HepG2 (cell line): ENCODE measurements at regions not wholly inside any gene's neighbourhood (a gene's known extent, or its start where the extent isn't known, plus 50 kb on each side); places are given as distances from the start of the nearest gene placed in this dataset.

ENCODE experiments used
- ATAC-seq: fragments of 200-7000 bp; cut with Tn5 transposase; 3 replicates; pipeline ENCODE4 v1.9.1; 2020; ENCODE audit warnings: mild to moderate bottlenecking, moderate library complexity
- BruUV-seq: library from RNA; stranded (reverse); fragments of 400-500 nt; replicated peaks from 2 replicates; lab custom pipeline; 2021; lab: Mats Ljungman, UMichigan
- CTCF ChIA-PET: fragments of 300-600 bp; formaldehyde crosslinking; extraction: SDS; loops from one replicate; lab custom pipeline; 2021; ENCODE audit warnings: low total read pairs, inconsistent platforms, low intra/inter-chr PET ratio; lab: Yijun Ruan, JAX
- POLR2A ChIA-PET: fragments of 350-600 bp; sonication (Branson Sonifier 250); formaldehyde crosslinking; loops from one replicate; lab custom pipeline; 2020; ENCODE audit warnings: antibody characterized with exemption, inconsistent platforms; lab: Yijun Ruan, JAX
- DNase-seq: peaks from one replicate; pipeline ENCODE4 v3.0.0-alpha.2; 2015; ENCODE audit warnings: low spot score
- FAIRE-seq: peaks from 3 replicates; lab custom pipeline; 2011; peaks lifted over from hg19 to GRCh38; lab: Jason Lieb, UNC
- H2AFZ ChIP-seq: one replicate; pipeline ENCODE4 v1.6.1; 2011; ENCODE audit warnings: low read length, inconsistent platforms
- H3K27ac ChIP-seq: fragments of 300-600 bp; 3 replicates; pipeline ENCODE4 v1.8.0; 2011; ENCODE audit warnings: mixed run types, mild to moderate bottlenecking, mixed read lengths, low read length, inconsistent platforms; ENCODE audit not compliant: insufficient read depth; ENCODE audit errors: extremely low read length
- H3K27me3 ChIP-seq, 2 experiments: fragments of 200-600 bp in 1 of 2; 2 replicates in 1 of 2; 3 replicates in 1 of 2; pipeline versions ENCODE4 v1.6.0 to v1.8.0; 2011; ENCODE audit warnings: low read length in 2 of 2, mild to moderate bottlenecking in 2 of 2, moderate library complexity in 2 of 2, inconsistent platforms in 1 of 2; ENCODE audit not compliant: insufficient read depth in 2 of 2, control insufficient read depth in 1 of 2
- H3K36me3 ChIP-seq, 2 experiments: fragments of 200-600 bp in 1 of 2; replicated peaks in 1 of 2; 2 replicates in 1 of 2; 3 replicates in 1 of 2; pipeline versions ENCODE4 v1.5.1 to v1.8.0; 2011; ENCODE audit warnings: low read length in 2 of 2, inconsistent platforms in 1 of 2; ENCODE audit not compliant: insufficient read depth in 2 of 2, control insufficient read depth in 1 of 2
- H3K4me1 ChIP-seq: 2 replicates; pipeline ENCODE4 v1.5.1; 2012; ENCODE audit warnings: low read length, inconsistent platforms; ENCODE audit not compliant: insufficient read depth
- H3K4me2 ChIP-seq: 2 replicates; pipeline ENCODE4 v1.6.0; 2011; ENCODE audit warnings: low read depth, low read length, inconsistent platforms
- H3K4me3 ChIP-seq, 3 experiments: fragments of 200-600 bp in 1 of 3; sonication (generic), shearing (Covaris generic) in 1 of 3; replicated peaks in 1 of 3; 2 replicates each; pipeline ENCODE4 v1.5.1; 2011 to 2016; ENCODE audit warnings: low read length in 3 of 3, inconsistent platforms in 2 of 3, low read depth in 2 of 3, mild to moderate bottlenecking in 2 of 3, control low read depth in 1 of 3, mixed read lengths in 1 of 3; ENCODE audit not compliant: insufficient read depth in 1 of 3
- H3K79me2 ChIP-seq: one replicate; pipeline ENCODE4 v1.6.1; 2011; ENCODE audit warnings: low read length, inconsistent platforms; ENCODE audit not compliant: insufficient read depth
- H3K9ac ChIP-seq: 2 replicates; pipeline ENCODE4 v1.6.0; 2011; ENCODE audit warnings: mild to moderate bottlenecking, low read depth, low read length, inconsistent platforms; ENCODE audit not compliant: insufficient read depth
- H3K9me3 ChIP-seq: 2 replicates; pipeline ENCODE4 v1.5.1; 2012; ENCODE audit warnings: mild to moderate bottlenecking, low read length
- H4K20me1 ChIP-seq: 2 replicates; pipeline ENCODE4 v1.6.0; 2011; ENCODE audit warnings: inconsistent platforms, mild to moderate bottlenecking, low read length, moderate library complexity; ENCODE audit not compliant: insufficient read depth
- ATF2 ChIP-seq: sonication (generic); formaldehyde crosslinking; IDR thresholded peaks from 2 replicates; pipeline ENCODE4 v1.4.0; 2020; ENCODE audit warnings: missing genetic modification reagents
- ATF4 ChIP-seq, 2 experiments: fragments of 450-650 bp in 1 of 2; sonication (generic) in 1 of 2; formaldehyde crosslinking; IDR thresholded peaks; 2 replicates each; pipeline versions ENCODE4 v1.5.0 to v1.8.0; 2020 to 2022; ENCODE audit warnings: mild to moderate bottlenecking in 1 of 2, missing genetic modification reagents in 1 of 2
- ELF1 ChIP-seq: sonication (generic); formaldehyde crosslinking; IDR thresholded peaks from 2 replicates; pipeline ENCODE4 v1.4.0; 2020; ENCODE audit warnings: missing genetic modification reagents
- GZF1 ChIP-seq: sonication (generic); formaldehyde crosslinking; IDR thresholded peaks from 2 replicates; pipeline ENCODE4 v1.5.1; 2020; ENCODE audit warnings: mild to moderate bottlenecking, missing genetic modification reagents
- HHEX ChIP-seq: IDR thresholded peaks from 2 replicates; pipeline ENCODE4 v1.6.1; 2016; ENCODE audit warnings: control low read depth
- JUNB ChIP-seq: sonication (generic); formaldehyde crosslinking; IDR thresholded peaks from 2 replicates; pipeline ENCODE4 v1.8.0; 2022; ENCODE audit warnings: missing genetic modification reagents, mild to moderate bottlenecking, borderline replicate concordance
- PTBP1 ChIP-seq: fragments of 200-400 bp; formaldehyde crosslinking; IDR thresholded peaks from 2 replicates; pipeline ENCODE4 v1.6.1; 2018; ENCODE audit warnings: low read length, low read depth; ENCODE audit not compliant: poor library complexity, severe bottlenecking
- TEF ChIP-seq: sonication (generic); formaldehyde crosslinking; IDR thresholded peaks from 2 replicates; pipeline ENCODE4 v1.5.0; 2020; ENCODE audit warnings: missing genetic modification reagents
- YEATS4 ChIP-seq: sonication (generic); formaldehyde crosslinking; IDR thresholded peaks from 2 replicates; pipeline ENCODE4 v1.4.0; 2020; ENCODE audit warnings: missing genetic modification reagents, borderline replicate concordance
- ZNF121 ChIP-seq: sonication (generic); formaldehyde crosslinking; IDR thresholded peaks from 2 replicates; pipeline ENCODE4 v1.5.0; 2020; ENCODE audit warnings: mild to moderate bottlenecking, missing genetic modification reagents
- ZNF138 ChIP-seq: sonication (generic); formaldehyde crosslinking; IDR thresholded peaks from 2 replicates; pipeline ENCODE4 v1.5.0; 2020; ENCODE audit warnings: mild to moderate bottlenecking, low read depth, missing genetic modification reagents
- ZNF160 ChIP-seq: sonication (generic); formaldehyde crosslinking; IDR thresholded peaks from 2 replicates; pipeline ENCODE4 v1.8.0; 2022; ENCODE audit warnings: mild to moderate bottlenecking, inconsistent platforms, missing genetic modification reagents
- ZNF512 ChIP-seq: sonication (generic); formaldehyde crosslinking; IDR thresholded peaks from 2 replicates; pipeline ENCODE4 v1.4.0; 2020; ENCODE audit warnings: mild to moderate bottlenecking, missing genetic modification reagents
- ZNF572 ChIP-seq: sonication (generic); formaldehyde crosslinking; IDR thresholded peaks from 2 replicates; pipeline ENCODE4 v1.5.1; 2020; ENCODE audit warnings: mild to moderate bottlenecking, missing genetic modification reagents
- ZNF792 ChIP-seq: IDR thresholded peaks from 2 replicates; pipeline ENCODE4 v1.6.1; 2016
- WGBS: methylation state at CpG from one replicate; pipeline ENCODE4 v1.1.6; 2017; ENCODE audit warnings: low lambda C conversion rate; 5-methylcytosine and 5-hydroxymethylcytosine counted together
- in situ Hi-C: cut with HindIII; loops from 2 replicates; pipeline ENCODE4 v1.10.0; 2017; ENCODE audit warnings: low pct_unique_long_range_greater_than_20kb; ENCODE audit not compliant: extremely low pct_ligation_motif_present
- intact Hi-C: fragments of 100-400 bp; cut with micrococcal nuclease; formaldehyde crosslinking; loops from one replicate; pipeline ENCODE4 v1.10.0; 2022; ENCODE audit not compliant: unreplicated experiment

DNA sequence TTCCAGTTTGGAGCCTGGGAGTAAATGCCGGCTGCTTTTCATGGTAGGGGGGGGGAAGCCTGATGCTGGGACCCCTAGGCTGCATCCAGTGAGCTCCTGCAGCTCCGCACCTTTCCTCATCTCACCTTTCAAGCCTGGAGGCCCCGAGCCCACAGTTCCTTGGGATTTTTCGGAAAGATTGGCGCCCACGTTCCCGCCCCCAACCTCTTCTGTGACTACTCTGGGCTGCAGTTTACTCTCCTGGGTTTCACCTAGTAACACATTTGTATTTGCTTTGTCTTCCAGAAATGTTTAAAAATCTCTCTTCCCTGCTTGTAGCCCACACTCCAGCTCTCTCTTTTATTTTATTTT is 51.9 kb upstream of the SPATA13 start:
- Histone ChIP-seq H3K79me2 (no peaks in the 10 kb centered on the region), H3K9ac (no peak overlapping the region), H3K4me3 (no peak overlapping the region), H3K9me3 (no peaks in the 10 kb centered on the region), H4K20me1 (no peaks in the 10 kb centered on the region), H3K4me1 (peaks cover 30% of the 10 kb centered on the region), H3K27ac (no peak overlapping the region), H2AFZ (no peak overlapping the region), H3K4me2 (no peak overlapping the region), H3K36me3 (no peaks in the 10 kb centered on the region), H3K27me3 (peaks cover 0 to 16% of the 10 kb centered on the region in 2 experiments; a peak in 3 of 5 replicates)
- no TSS peak for BruUV-seq
- no peak for ATAC-seq
- no peak for DNase-seq
- CTCF ChIA-PET = no interaction called here
- WGBS = 63% methylated on average over 6 of the region's 7 CpGs
- FAIRE-seq = no peak
- no peak for TF ChIP-seq ELF1
- TF ChIP-seq ZNF792 = no peak
- no peak for TF ChIP-seq ZNF121 (CRISPR knock-in tag)
- no peak for TF ChIP-seq HHEX
- no peak for TF ChIP-seq PTBP1
- intact Hi-C loops = loop anchor here (5.0 kb wide), 3 partner anchors 39 to 109 kb away; partner anchors contain the start of gene SPATA13
- POLR2A ChIA-PET = no interaction called here
- in situ Hi-C loops = no loop called here

DNA sequence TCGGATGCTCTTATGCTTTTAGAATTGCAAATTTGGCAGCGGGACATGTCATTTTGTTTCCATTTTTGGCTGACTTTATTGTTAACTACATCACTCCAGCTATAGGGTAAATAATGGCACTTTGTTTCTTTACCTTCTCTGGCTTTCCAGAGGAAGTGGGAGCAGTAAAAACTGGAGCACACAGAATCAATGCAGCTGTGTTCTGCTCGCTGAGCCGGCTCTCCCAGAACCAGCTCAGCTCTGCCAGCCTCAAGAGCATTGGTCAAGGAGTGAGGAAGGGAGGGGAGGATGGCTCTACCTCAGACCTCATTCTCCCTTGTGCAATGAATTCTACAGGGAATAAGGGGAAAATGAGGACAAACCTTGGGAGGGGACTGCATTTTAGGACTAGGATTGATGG is 50.5 kb upstream of the SPATA13 start:
- no TSS peak for BruUV-seq
- TF ChIP-seq YEATS4 (no peak), ATF2 (no peak), ZNF572 (CRISPR knock-in tag) (no peak), ZNF512 (CRISPR knock-in tag) (no peak), GZF1 (CRISPR knock-in tag) (no peak), ZNF160 (CRISPR knock-in tag) (no peak), JUNB (CRISPR knock-in tag) (no peak), ATF4 (CRISPR knock-in tag; IDR thresholded peaks at IDR 0.05) (no peak), ZNF138 (CRISPR knock-in tag) (no peak), TEF (CRISPR knock-in tag) (no peak)

More for the DNA sequence above, 50.5 kb upstream of the SPATA13 start:
- in situ Hi-C loops (no loop called here), intact Hi-C loops (no loop called here)
- no peak for ATAC-seq
- H2AFZ ChIP-seq = no peak overlapping the region
- no peak for FAIRE-seq
- no peak overlapping the region for H3K27ac ChIP-seq
- no peak overlapping the region for H3K9ac ChIP-seq
- H3K36me3 ChIP-seq = no peaks in the 10 kb centered on the region
- CTCF ChIA-PET = no interaction called here
- peaks cover 30% of the 10 kb centered on the region for H3K4me1 ChIP-seq
- POLR2A ChIA-PET = no interaction called here
- WGBS = 81% methylated on average over 4 of the region's 4 CpGs
- H3K4me2 ChIP-seq = no peak overlapping the region
- no peaks in the 10 kb centered on the region for H3K79me2 ChIP-seq
- no peak for DNase-seq
- H3K27me3 ChIP-seq = peaks cover 0 to 6% of the 10 kb centered on the region in 2 experiments; a peak in 3 of 5 replicates
- no peaks in the 10 kb centered on the region for H3K9me3 ChIP-seq
- no peak overlapping the region for H3K4me3 ChIP-seq
- H4K20me1 ChIP-seq = no peaks in the 10 kb centered on the region
